HFF-Myc (cell line): ENCODE measurements at regions not wholly inside any gene's neighbourhood (a gene's known extent, or its start where the extent isn't known, plus 50 kb on each side); places are given as distances from the start of the nearest gene placed in this dataset.

Source experiments
- DNase-seq: peaks from one replicate; pipeline ENCODE4 v3.0.0-alpha.2; 2011; ENCODE audit warnings: low read depth; ENCODE audit errors: extremely low read depth
- H3K4me3 ChIP-seq: replicated peaks from 2 replicates; pipeline ENCODE4 v1.5.1; 2011; ENCODE audit warnings: low read depth, mild to moderate bottlenecking, control low read depth, low read length
- TF ChIP-seq, protein P1 (sequence below): IDR thresholded peaks from 2 replicates; pipeline ENCODE4 v1.5.1; 2012; ENCODE audit warnings: mild to moderate bottlenecking, low read depth, low read length, control low read depth; ENCODE audit errors: missing control alignments

DNA sequence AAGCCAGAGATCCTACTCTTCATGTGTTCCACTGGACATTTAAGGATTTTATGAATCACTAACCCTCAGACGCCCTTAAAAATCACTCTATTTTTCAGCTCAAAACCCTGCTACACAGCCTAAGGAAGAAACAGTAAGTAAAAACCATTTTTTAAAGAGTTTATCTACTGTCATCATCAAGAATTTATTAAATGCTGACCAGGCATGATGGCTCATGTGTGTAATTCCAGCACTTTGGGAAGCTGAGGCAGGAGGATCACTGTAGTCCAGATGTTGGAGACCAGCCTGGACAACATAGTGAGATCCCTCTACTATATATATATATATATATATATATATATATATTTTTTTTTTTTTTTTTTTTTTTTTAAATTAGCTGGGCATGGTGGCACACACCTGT is 124.2 kb upstream of the ID4 start:
- TF ChIP-seq, protein P1, sequence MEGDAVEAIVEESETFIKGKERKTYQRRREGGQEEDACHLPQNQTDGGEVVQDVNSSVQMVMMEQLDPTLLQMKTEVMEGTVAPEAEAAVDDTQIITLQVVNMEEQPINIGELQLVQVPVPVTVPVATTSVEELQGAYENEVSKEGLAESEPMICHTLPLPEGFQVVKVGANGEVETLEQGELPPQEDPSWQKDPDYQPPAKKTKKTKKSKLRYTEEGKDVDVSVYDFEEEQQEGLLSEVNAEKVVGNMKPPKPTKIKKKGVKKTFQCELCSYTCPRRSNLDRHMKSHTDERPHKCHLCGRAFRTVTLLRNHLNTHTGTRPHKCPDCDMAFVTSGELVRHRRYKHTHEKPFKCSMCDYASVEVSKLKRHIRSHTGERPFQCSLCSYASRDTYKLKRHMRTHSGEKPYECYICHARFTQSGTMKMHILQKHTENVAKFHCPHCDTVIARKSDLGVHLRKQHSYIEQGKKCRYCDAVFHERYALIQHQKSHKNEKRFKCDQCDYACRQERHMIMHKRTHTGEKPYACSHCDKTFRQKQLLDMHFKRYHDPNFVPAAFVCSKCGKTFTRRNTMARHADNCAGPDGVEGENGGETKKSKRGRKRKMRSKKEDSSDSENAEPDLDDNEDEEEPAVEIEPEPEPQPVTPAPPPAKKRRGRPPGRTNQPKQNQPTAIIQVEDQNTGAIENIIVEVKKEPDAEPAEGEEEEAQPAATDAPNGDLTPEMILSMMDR, result no peak
- H3K4me3 ChIP-seq, result no peak overlapping the region
- DNase-seq, result no peak

DNA sequence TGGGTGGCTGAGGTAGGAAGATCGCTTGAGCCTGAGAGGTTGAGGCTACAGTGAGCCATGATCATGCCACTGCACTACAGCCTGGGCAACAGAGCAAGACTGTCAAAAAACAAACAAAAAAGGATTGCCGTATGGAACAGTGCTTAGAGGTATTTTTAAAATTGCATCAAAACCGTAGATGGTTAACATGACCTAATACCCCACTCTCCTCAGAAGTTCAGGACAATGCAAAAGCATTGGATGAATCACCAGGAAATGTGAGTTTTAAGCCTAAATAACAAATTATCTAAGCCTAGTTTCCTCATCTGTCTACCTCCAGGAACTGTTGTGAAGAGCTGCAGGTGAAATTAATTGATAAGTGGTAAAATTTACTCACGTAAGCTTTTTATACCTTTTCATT is 123.8 kb upstream of the ID4 start:
- DNase-seq, result no peak
- no peak overlapping the region for H3K4me3 ChIP-seq
- TF ChIP-seq, protein P1, result no peak

DNA sequence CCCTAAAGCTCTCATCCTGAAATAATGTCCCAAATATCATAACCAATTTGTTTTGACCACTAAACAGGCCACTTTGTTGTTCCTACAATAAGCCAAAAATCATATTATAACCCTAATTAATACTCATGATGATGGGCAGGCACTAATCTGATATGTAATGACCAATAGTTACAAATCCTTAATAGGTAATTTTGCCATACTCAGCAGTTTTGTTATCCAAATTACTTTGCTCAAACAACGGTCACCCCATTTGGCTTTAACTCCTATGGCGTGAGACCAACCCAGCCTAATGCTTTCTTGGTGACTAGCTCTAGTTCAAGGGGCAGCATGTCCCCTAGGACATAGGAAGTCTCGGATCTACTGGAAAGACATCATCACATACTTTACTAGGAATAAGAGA is 123.2 kb upstream of the ID4 start:
- no peak overlapping the region for H3K4me3 ChIP-seq
- TF ChIP-seq, protein P1, result no peak
- no peak for DNase-seq

DNA sequence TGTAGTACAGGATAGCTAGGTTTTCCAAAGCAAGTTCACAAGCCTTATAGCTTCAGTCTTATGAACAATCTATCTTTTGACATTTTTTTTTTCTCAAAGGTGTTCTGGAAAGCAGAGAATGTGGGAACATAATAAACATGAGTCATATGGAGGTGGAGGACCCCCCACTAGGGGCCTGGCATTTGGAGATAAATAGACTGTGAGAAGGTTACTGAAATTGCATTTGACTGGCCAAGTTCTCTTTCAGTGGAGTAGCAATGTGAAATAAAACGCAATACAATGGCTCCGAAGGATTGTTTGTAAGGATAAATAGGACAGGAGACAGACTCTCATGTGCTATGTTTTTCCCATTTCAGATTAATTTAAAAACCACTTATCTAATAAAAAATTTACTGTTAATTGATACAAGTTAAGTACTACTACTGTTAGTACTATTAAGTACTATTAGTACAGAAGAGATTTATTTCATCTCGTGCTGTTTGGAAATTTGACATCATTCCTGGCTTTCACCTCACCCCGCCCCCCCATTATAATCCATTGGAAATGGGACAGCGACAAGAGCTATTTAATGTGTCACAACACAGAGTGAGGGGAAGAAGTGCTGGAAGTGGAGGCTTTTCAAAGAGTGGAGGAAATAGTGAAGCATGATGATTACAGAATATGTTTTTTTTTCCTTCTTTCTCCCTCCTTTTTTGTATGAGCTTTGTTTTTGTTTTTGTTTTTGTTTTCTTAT is 122.6 kb upstream of the ID4 start:
- TF ChIP-seq, protein P1, result no peak
- no peak overlapping the region for H3K4me3 ChIP-seq
- no peak for DNase-seq

DNA sequence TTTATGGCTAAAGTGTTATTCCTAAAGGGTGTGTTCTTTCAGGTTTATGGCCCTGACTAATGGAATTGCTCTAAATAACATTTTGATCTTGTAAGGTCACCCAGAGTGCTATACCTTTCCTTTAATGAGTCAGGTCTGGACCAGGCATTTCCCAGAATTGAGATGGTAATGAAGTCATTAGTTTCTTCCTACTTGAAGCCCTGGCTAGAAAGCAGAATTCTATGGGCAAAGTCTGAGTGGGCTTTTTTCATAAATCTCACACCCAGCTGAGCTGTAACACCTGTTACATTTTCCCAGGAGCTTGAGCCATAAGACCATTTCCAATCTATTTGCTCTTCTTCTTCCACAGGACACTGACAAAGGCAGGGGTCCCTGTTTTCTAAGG is 122.0 kb upstream of the ID4 start:
- H3K4me3 ChIP-seq, result no peak overlapping the region
- TF ChIP-seq, protein P1, result no peak
- no peak for DNase-seq

DNA sequence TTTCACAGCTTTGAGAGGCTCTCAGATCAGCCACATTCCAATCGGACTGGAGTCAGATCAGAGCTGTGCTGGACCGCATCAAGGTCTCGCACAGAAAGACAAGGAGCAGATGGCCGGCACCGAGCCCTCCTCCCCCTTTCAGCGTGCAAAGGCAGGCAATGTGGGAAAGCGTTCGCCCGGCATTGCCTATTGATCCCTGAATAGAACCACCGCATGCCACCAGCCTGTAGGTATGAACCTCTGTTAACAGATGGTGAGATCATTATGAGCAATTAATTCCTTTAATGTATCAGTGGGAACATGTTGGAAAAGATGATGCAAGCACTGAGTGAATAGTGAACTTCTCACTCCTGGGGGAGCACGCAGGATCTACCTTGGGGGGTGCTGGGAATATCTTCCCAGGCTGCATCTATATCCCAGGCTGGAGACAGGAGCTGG is 117.5 kb upstream of the ID4 start:
- TF ChIP-seq, protein P1, result no peak
- peak; percentile 1 for DNase-seq
- H3K4me3 ChIP-seq, result no peak overlapping the region

DNA sequence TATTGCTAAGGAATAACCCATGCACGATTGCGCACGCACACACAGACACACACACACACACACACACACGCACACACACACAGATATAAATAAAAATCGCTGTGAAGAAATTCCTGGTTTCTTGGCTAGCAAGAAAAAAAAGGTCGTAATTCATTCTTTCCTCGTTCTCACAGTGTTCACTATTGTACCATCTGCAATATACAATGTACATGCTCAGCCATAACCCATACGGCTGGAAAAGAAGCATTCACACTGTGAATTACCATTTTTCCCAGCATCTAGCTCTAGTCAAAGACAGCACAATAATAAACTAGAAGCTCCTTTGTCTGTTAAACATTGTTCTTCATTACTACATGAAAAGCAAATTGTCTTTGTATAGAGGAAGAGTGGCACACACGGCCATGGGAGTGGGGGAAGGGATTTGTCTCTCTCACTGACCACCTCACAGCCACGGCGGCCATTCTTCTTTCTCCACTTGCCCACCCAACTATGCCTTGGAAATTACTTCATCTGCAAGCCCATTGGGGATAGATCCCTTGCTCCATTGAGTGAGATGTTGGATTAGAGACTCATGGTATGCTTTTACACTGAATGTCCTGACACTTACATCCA is 115.3 kb upstream of the ID4 start:
- no peak for DNase-seq
- H3K4me3 ChIP-seq, result no peak overlapping the region
- TF ChIP-seq, protein P1, result no peak
